Heart right ventricle (tissue), 16 donors: ENCODE measurements at regions not wholly inside any gene's neighbourhood (a gene's known extent, or its start where the extent isn't known, plus 50 kb on each side); places are given as distances from the start of the nearest gene placed in this dataset.

Source experiments
- ATAC-seq, 8 donors: fragments of 200-7000 bp; cut with Tn5 transposase; one replicate each; pipeline ENCODE4 v1.9.1; 2020; ENCODE audit warnings: mild to moderate bottlenecking in 8 of 8, moderate library complexity in 8 of 8, moderate number of reproducible peaks in 1 of 8
- DNase-seq, 2 donors: peaks; one replicate each; pipeline ENCODE4 v3.0.0-alpha.2; 2020
- H3K27ac ChIP-seq, 10 donors: fragments of 200-600 bp; sonication (generic) in 2 of 10; one replicate each; pipeline versions ENCODE4 v1.5.0 to v1.8.0; 2020 to 2022; ENCODE audit warnings: mild to moderate bottlenecking in 3 of 10
- H3K27me3 ChIP-seq, 7 donors: fragments of 200-600 bp; one replicate each; pipeline ENCODE4 v1.8.0; 2021 to 2022; ENCODE audit warnings: mild to moderate bottlenecking in 2 of 7
- H3K36me3 ChIP-seq, 9 donors: fragments of 200-600 bp; sonication (generic) in 1 of 9; one replicate each; pipeline versions ENCODE4 v1.5.0 to v1.8.0; 2020 to 2022; ENCODE audit warnings: mild to moderate bottlenecking in 2 of 9
- H3K4me1 ChIP-seq, 9 donors: fragments of 200-600 bp; sonication (generic) in 1 of 9; one replicate each; pipeline versions ENCODE4 v1.5.0 to v1.8.0; 2020 to 2022; ENCODE audit warnings: mild to moderate bottlenecking in 4 of 9
- H3K4me3 ChIP-seq, 10 donors: fragments of 200-600 bp; sonication (generic) in 2 of 10; one replicate each; pipeline versions ENCODE4 v1.5.0 to v1.8.0; 2020 to 2022; ENCODE audit warnings: mild to moderate bottlenecking in 7 of 10, moderate library complexity in 2 of 10
- H3K9me3 ChIP-seq, 11 donors: fragments of 200-600 bp in 10 of 11; sonication (generic) in 2 of 11; one replicate each; pipeline versions ENCODE4 v1.5.0 to v1.8.0; 2013 to 2022; ENCODE audit warnings: mild to moderate bottlenecking in 2 of 11, control low read depth in 1 of 11, moderate library complexity in 1 of 11
- CTCF ChIP-seq, 9 donors: fragments of 200-600 bp; sonication (generic) in 2 of 9; IDR thresholded peaks; one replicate each; pipeline versions ENCODE4 v1.5.0 to v1.8.0; 2021 to 2022; ENCODE audit warnings: antibody characterized with exemption in 9 of 9, mild to moderate bottlenecking in 5 of 9, moderate library complexity in 1 of 9
- WGBS, 2 donors: extraction: QIAGEN DNeasy Blood & Tissue Kit; methylation state at CpG; one replicate each; pipeline ENCODE4 v1.1.7; 2013; ENCODE audit warnings: inconsistent platforms in 1 of 2; 5-methylcytosine and 5-hydroxymethylcytosine counted together
- intact Hi-C, 10 donors: fragments of 100-400 bp; cut with DNase I; formaldehyde crosslinking; loops; one replicate each; pipeline versions ENCODE4 v1.11.1 to v1.14.2; 2022
- donor health status: Arrhythmogenic right ventricular cardiomyopathy.
- donor health status: ischemic (EF 13 %, LVEDD 7.1; RV severe dilation, severe dysfunction).
- donor health status: healthy with polysubstance abuse.
- donor health status: DM: no; HTN: yes; CAD: no.
- donor health status: DM: no; HTN: no; CAD: no.
- donor health status: ischemic (EF 25% LVEDD 6.9; RV normal size, moderate dysfunction).
- donor health status: ischemic (EF 25% LVEDD 5.7; RV mildly dilated, moderate dysfunction).
- donor health status: healthy.
- donor health status: DM: yes; HTN: yes; CAD: no.
- donor health status: Ischemic cardiomyopathy.
- donor health status: ischemic (EF 35%, LVEDD 5.7; RV mildly dilated, moderate dysfunction).
- donor health status: nonischemic (EF 11% LVEDD 7.7; RV severe dilation, severe dysfunction).
- donor health status: DM: yes; HTN: yes; CAD: no.
- donor health status: PGD.
- donor health status: ischemic (EF 29% LVEDD 5.4; RV normal size, mild dysfunction).
- donor health status: nonischemic (EF 23%, LVEDD 6.1; RV moderate dilation, normal function).

- TF ChIP-seq CTCF (IDR thresholded peaks at IDR 0.05): no peak
- Histone ChIP-seq H3K4me3 (no peak overlapping the region), H3K9me3 (no peaks in the 10 kb centered on the region), H3K27ac (no peak overlapping the region), H3K27me3 (peaks cover 0 to 26% (median 0%) of the 10 kb centered on the region in 7 donors), H3K36me3 (no peaks in the 10 kb centered on the region), H3K4me1 (no peaks in the 10 kb centered on the region)
- ATAC-seq (no peak), DNase-seq (no peak)
- 73 to 75% methylated on average over 5 of the region's 5 CpGs for WGBS, 2 donors
- intact Hi-C loops: no loop called here
Measured at GRCh38 chr3:182732232-182733015, 60.9 kb upstream of the ATP11B start.

DNA sequence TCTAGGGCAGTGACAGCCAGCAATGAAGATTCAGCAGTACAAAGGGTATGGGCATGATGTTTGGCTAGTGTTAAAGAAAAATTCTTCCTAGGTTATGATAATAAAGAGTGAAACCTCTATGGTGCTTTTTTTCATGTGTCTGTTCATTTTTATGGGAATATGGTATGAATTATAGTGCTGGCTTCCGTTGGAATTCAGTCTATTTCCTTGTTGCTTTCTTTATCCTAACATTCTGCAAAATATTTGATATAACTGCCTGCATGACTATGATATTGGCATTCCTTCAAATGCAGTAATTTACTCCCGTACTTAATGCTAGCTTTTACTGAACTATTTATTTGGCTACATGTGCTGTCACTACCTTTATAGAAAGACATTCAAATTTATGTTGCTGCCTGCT is 57.6 kb upstream of the ATP11B start:
- ATAC-seq (no peak), DNase-seq (no peak)
- Histone ChIP-seq H3K4me3 (no peak overlapping the region), H3K36me3 (no peaks in the 10 kb centered on the region), H3K27me3 (peaks cover 0 to 34% (median 9%) of the 10 kb centered on the region in 7 donors), H3K4me1 (no peaks in the 10 kb centered on the region), H3K9me3 (no peaks in the 10 kb centered on the region), H3K27ac (no peak overlapping the region)
- intact Hi-C loops: no loop called here
- no peak for TF ChIP-seq CTCF (IDR thresholded peaks at IDR 0.05)
- 48 to 59% methylated on average over 2 of the region's 2 CpGs for WGBS, 2 donors

DNA sequence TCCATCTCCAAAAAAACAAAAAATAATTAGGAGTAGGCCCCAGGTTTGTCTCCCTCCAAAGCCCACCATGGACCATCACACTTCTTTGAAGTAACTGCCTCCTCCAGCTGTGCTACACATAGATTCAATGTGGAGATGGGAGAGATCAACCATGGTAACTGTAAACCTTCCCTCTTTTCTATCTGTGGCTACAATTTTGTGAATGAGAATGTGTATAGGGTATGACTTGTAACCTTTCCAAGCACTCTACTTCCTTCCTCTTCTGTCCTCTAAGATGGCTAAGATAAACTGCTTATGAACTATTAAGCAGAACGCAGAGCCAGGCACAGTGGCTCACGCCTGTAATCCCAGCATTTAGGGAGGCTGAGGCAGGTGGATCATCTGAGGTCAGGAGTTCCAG is 55.5 kb upstream of the ATP11B start:
- no peak overlapping the region for H3K27ac ChIP-seq
- TF ChIP-seq CTCF (IDR thresholded peaks at IDR 0.05): no peak
- 81 to 88% methylated on average over 2 of the region's 2 CpGs for WGBS, 2 donors
- H3K4me1 ChIP-seq: no peaks in the 10 kb centered on the region
- no peaks in the 10 kb centered on the region for H3K9me3 ChIP-seq
- H3K4me3 ChIP-seq: no peak overlapping the region
- DNase-seq (no peak), ATAC-seq (no peak)
- peaks cover 0 to 34% (median 6%) of the 10 kb centered on the region in 7 donors for H3K27me3 ChIP-seq
- H3K36me3 ChIP-seq: no peaks in the 10 kb centered on the region
- intact Hi-C loops: no loop called here

DNA sequence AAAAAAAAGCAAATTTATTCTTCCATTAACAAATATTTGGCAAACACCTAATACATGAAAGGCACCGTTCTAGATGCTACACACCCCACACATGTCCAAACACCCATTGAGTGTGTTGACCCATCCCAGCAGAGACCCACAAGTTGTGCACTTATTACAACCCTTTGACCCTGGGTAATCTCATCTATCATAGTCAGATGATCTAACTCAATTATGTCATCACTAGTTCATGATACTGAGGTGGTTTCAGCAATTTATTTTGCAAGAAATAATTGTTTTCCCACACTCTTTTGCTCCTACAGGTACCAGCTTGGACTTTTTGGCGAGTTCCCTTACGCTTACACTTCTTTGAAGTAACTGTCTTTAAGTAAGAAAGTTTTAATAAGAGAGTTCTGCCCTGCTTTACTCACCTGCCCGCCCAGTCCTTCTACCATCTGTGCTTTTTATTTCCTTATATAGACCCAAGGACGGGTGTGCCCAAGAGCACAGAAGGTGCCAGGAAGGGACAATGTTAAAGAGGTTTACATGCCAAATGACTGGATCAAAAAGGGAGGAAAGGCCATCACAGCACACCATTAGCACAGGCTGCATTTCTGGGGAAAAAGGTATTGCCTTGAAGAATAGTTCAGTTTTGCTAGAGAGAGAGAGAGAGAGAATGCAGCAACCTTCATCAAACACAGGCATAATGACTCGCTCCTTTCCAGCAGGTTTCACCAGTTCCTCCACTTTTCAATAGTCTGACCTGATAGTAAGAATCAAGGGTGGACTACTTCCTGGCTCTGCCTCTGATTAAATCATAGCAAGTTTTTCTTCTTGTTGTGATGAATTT is 54.5 kb upstream of the ATP11B start:
- no peaks in the 10 kb centered on the region for H3K9me3 ChIP-seq
- no peak for TF ChIP-seq CTCF (IDR thresholded peaks at IDR 0.05)
- DNase-seq (no peak), ATAC-seq (no peak)
- H3K36me3 ChIP-seq: no peaks in the 10 kb centered on the region
- intact Hi-C loops: no loop called here
- 84 to 86% methylated on average over 6 of the region's 6 CpGs for WGBS, 2 donors
- no peaks in the 10 kb centered on the region for H3K4me1 ChIP-seq
- no peak overlapping the region for H3K4me3 ChIP-seq
- no peak overlapping the region for H3K27ac ChIP-seq
- peaks cover 0 to 34% (median 6%) of the 10 kb centered on the region in 7 donors for H3K27me3 ChIP-seq
